ENCODE measurements at regions not wholly inside any gene's neighbourhood (a gene's known extent, or its start where the extent isn't known, plus 50 kb on each side); places are given as distances from the start of the nearest gene placed in this dataset.

GRCh38 chr1:94646141-94646643, 104.6 kb upstream of the F3 start:
- Histone ChIP-seq H3K27ac (ENCODE audit: low read length) (no peak overlapping the region), H3K27me3 (ENCODE audit: control insufficient read depth in 1 of 2, insufficient read depth in 2 of 2, low read length in 2 of 2) (no peaks in the 10 kb centered on the region), H3K9me3 (ENCODE audit: control insufficient read depth in 2 of 2, low read length in 2 of 2) (no peaks in the 10 kb centered on the region), H3K4me3 (ENCODE audit: low read length in 2 of 2) (no peak overlapping the region), H3K9ac (ENCODE audit: low read length in 2 of 2) (no peak overlapping the region), H3K36me3 (ENCODE audit: control insufficient read depth in 2 of 2, insufficient read depth in 2 of 2, low read length in 2 of 2) (no peaks in the 10 kb centered on the region), H3K4me1 (ENCODE audit: control insufficient read depth, insufficient read depth, low read length) (peaks cover 7% of the 10 kb centered on the region)

DNA sequence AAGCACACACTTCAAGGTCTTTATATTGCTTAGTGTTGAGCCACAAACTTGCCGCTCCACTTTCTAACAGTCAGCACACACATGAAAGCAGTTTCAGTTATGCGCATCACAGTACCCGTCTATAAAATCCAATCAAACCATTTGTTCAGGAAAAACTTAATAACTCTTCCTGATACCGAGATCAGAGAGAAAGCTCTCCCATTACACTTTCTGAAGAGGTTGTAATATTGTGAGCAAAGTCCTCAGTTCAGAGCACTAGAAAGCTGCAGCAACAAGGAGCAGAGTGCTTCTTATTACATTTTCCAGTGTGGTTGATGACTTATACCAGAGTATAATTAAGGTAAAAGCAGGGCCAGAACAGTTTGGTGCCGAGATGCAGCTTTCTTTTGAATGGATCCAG, 102.8 kb upstream of the F3 start:
- Histone ChIP-seq H3K9ac (ENCODE audit: low read length in 2 of 2) (no peak overlapping the region), H3K36me3 (ENCODE audit: control insufficient read depth in 2 of 2, insufficient read depth in 2 of 2, low read length in 2 of 2) (no peaks in the 10 kb centered on the region), H3K27ac (ENCODE audit: low read length) (no peak overlapping the region), H3K9me3 (ENCODE audit: control insufficient read depth in 2 of 2, low read length in 2 of 2) (no peaks in the 10 kb centered on the region), H3K27me3 (ENCODE audit: control insufficient read depth in 1 of 2, insufficient read depth in 2 of 2, low read length in 2 of 2) (no peaks in the 10 kb centered on the region), H3K4me1 (ENCODE audit: control insufficient read depth, insufficient read depth, low read length) (peaks cover 7% of the 10 kb centered on the region), H3K4me3 (ENCODE audit: low read length in 2 of 2) (no peak overlapping the region)

GRCh38 chr1:94643819-94644218, 102.3 kb upstream of the F3 start:
- Histone ChIP-seq H3K36me3 (ENCODE audit: control insufficient read depth in 2 of 2, insufficient read depth in 2 of 2, low read length in 2 of 2) (no peaks in the 10 kb centered on the region), H3K9me3 (ENCODE audit: control insufficient read depth in 2 of 2, low read length in 2 of 2) (no peaks in the 10 kb centered on the region), H3K9ac (ENCODE audit: low read length in 2 of 2) (no peak overlapping the region), H3K4me1 (ENCODE audit: control insufficient read depth, insufficient read depth, low read length) (peaks cover 6% of the 10 kb centered on the region), H3K27me3 (ENCODE audit: control insufficient read depth in 1 of 2, insufficient read depth in 2 of 2, low read length in 2 of 2) (no peaks in the 10 kb centered on the region), H3K4me3 (ENCODE audit: low read length in 2 of 2) (no peak overlapping the region), H3K27ac (ENCODE audit: low read length) (no peak overlapping the region)

DNA sequence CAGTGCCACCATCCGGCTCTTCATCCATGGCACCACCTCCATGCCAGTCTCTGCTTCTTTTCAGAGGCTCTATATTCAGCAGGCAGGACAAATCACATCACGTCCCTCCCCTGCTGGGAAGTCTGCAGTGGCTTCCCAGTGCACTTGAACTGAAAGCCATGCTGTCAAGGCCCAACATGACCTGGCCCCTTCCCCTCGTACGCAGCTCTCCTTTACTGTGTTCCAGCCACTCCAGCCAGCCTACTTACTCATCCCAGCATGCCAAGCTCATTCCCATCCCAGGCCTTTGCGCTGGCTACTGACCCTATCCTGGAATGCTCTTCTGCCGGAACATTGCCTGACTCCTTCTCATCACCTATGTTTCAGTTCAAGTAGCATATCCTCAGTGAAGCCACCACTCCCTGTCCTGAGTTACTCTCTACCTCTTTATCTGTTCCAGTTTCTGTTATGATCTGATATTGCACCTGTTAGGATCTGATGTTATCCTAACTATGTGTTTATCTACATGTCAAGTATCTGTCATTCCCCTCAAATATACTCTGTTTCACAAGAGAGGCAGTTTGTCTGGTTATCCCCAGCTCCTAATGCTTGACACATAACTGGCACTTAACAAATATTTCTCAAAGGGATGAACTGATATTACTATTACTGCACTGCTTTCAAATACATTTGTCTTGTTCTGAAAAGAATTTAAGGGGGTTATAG, 101.2 kb upstream of the F3 start:
- Histone ChIP-seq H3K9me3 (ENCODE audit: control insufficient read depth in 2 of 2, low read length in 2 of 2) (no peaks in the 10 kb centered on the region), H3K27me3 (ENCODE audit: control insufficient read depth in 1 of 2, insufficient read depth in 2 of 2, low read length in 2 of 2) (no peaks in the 10 kb centered on the region), H3K4me3 (ENCODE audit: low read length in 2 of 2) (no peak overlapping the region), H3K27ac (ENCODE audit: low read length) (no peak overlapping the region), H3K4me1 (ENCODE audit: control insufficient read depth, insufficient read depth, low read length) (no peaks in the 10 kb centered on the region), H3K36me3 (ENCODE audit: control insufficient read depth in 2 of 2, insufficient read depth in 2 of 2, low read length in 2 of 2) (no peaks in the 10 kb centered on the region), H3K9ac (ENCODE audit: low read length in 2 of 2) (no peak overlapping the region)

- H3K4me3 ChIP-seq (ENCODE audit: low read length in 2 of 2), result no peak overlapping the region
- H3K27me3 ChIP-seq (ENCODE audit: control insufficient read depth in 1 of 2, insufficient read depth in 2 of 2, low read length in 2 of 2), result no peaks in the 10 kb centered on the region
- H3K9me3 ChIP-seq (ENCODE audit: control insufficient read depth in 2 of 2, low read length in 2 of 2), result no peaks in the 10 kb centered on the region
- no peaks in the 10 kb centered on the region for H3K4me1 ChIP-seq (ENCODE audit: control insufficient read depth, insufficient read depth, low read length)
- H3K9ac ChIP-seq (ENCODE audit: low read length in 2 of 2), result no peak overlapping the region
- no peak overlapping the region for H3K27ac ChIP-seq (ENCODE audit: low read length)
- H3K36me3 ChIP-seq (ENCODE audit: control insufficient read depth in 2 of 2, insufficient read depth in 2 of 2, low read length in 2 of 2), result no peaks in the 10 kb centered on the region
Observed at GRCh38 chr1:94641990-94642389, 100.4 kb upstream of the F3 start.

- Histone ChIP-seq H3K27me3 (ENCODE audit: control insufficient read depth in 1 of 2, insufficient read depth in 2 of 2, low read length in 2 of 2) (no peaks in the 10 kb centered on the region), H3K27ac (ENCODE audit: low read length) (no peak overlapping the region), H3K9me3 (ENCODE audit: control insufficient read depth in 2 of 2, low read length in 2 of 2) (no peaks in the 10 kb centered on the region), H3K9ac (ENCODE audit: low read length in 2 of 2) (no peak overlapping the region), H3K36me3 (ENCODE audit: control insufficient read depth in 2 of 2, insufficient read depth in 2 of 2, low read length in 2 of 2) (no peaks in the 10 kb centered on the region), H3K4me1 (ENCODE audit: control insufficient read depth, insufficient read depth, low read length) (no peaks in the 10 kb centered on the region), H3K4me3 (ENCODE audit: low read length in 2 of 2) (no peak overlapping the region)
Observed at GRCh38 chr1:94640125-94640524, 98.6 kb upstream of the F3 start.

DNA sequence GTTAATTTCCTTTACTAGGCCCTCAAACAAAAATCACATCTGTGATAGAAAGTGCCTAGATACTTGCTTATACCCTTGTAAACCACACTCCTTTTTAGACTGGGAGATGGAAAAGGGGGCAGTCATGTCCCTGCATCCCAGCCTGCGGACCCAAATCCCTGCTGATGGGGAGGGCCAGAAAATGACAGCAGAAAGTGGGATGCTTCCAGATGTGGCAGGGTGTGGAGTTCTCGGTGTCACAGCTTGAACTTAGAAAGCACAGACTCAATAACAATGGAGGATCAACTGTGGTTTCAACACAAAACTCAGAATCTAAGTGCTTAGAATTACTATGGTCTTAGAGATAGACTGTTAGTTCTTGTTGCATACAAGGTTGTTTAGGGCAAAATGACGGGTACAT, 95.6 kb upstream of the F3 start:
- H3K27ac ChIP-seq (ENCODE audit: low read length), result no peak overlapping the region
- H3K4me3 ChIP-seq (ENCODE audit: low read length in 2 of 2), result no peak overlapping the region
- H3K36me3 ChIP-seq (ENCODE audit: control insufficient read depth in 2 of 2, insufficient read depth in 2 of 2, low read length in 2 of 2), result no peaks in the 10 kb centered on the region
- H3K27me3 ChIP-seq (ENCODE audit: control insufficient read depth in 1 of 2, insufficient read depth in 2 of 2, low read length in 2 of 2), result no peaks in the 10 kb centered on the region
- H3K4me1 ChIP-seq (ENCODE audit: control insufficient read depth, insufficient read depth, low read length), result no peaks in the 10 kb centered on the region
- no peak overlapping the region for H3K9ac ChIP-seq (ENCODE audit: low read length in 2 of 2)
- H3K9me3 ChIP-seq (ENCODE audit: control insufficient read depth in 2 of 2, low read length in 2 of 2), result no peaks in the 10 kb centered on the region

- H3K27ac ChIP-seq (ENCODE audit: low read length), result no peak overlapping the region
- H3K9me3 ChIP-seq (ENCODE audit: control insufficient read depth in 2 of 2, low read length in 2 of 2), result no peaks in the 10 kb centered on the region
- no peaks in the 10 kb centered on the region for H3K4me1 ChIP-seq (ENCODE audit: control insufficient read depth, insufficient read depth, low read length)
- H3K4me3 ChIP-seq (ENCODE audit: low read length in 2 of 2), result no peak overlapping the region
- no peaks in the 10 kb centered on the region for H3K27me3 ChIP-seq (ENCODE audit: control insufficient read depth in 1 of 2, insufficient read depth in 2 of 2, low read length in 2 of 2)
- H3K36me3 ChIP-seq (ENCODE audit: control insufficient read depth in 2 of 2, insufficient read depth in 2 of 2, low read length in 2 of 2), result no peaks in the 10 kb centered on the region
- H3K9ac ChIP-seq (ENCODE audit: low read length in 2 of 2), result no peak overlapping the region
Observed at GRCh38 chr1:94636624-94637023, 95.1 kb upstream of the F3 start.

- Histone ChIP-seq H3K4me3 (ENCODE audit: low read length in 2 of 2) (no peak overlapping the region), H3K27ac (ENCODE audit: low read length) (no peak overlapping the region), H3K9ac (ENCODE audit: low read length in 2 of 2) (no peak overlapping the region), H3K27me3 (ENCODE audit: control insufficient read depth in 1 of 2, insufficient read depth in 2 of 2, low read length in 2 of 2) (no peaks in the 10 kb centered on the region), H3K4me1 (ENCODE audit: control insufficient read depth, insufficient read depth, low read length) (no peaks in the 10 kb centered on the region), H3K9me3 (ENCODE audit: control insufficient read depth in 2 of 2, low read length in 2 of 2) (no peaks in the 10 kb centered on the region), H3K36me3 (ENCODE audit: control insufficient read depth in 2 of 2, insufficient read depth in 2 of 2, low read length in 2 of 2) (no peaks in the 10 kb centered on the region)
Observed at GRCh38 chr1:94636100-94636499, 94.5 kb upstream of the F3 start.

GRCh38 chr1:94634977-94635416, 93.4 kb upstream of the F3 start:
- H3K27me3 ChIP-seq (ENCODE audit: control insufficient read depth in 1 of 2, insufficient read depth in 2 of 2, low read length in 2 of 2), result no peaks in the 10 kb centered on the region
- H3K36me3 ChIP-seq (ENCODE audit: control insufficient read depth in 2 of 2, insufficient read depth in 2 of 2, low read length in 2 of 2), result no peaks in the 10 kb centered on the region
- no peaks in the 10 kb centered on the region for H3K4me1 ChIP-seq (ENCODE audit: control insufficient read depth, insufficient read depth, low read length)
- no peak overlapping the region for H3K9ac ChIP-seq (ENCODE audit: low read length in 2 of 2)
- H3K9me3 ChIP-seq (ENCODE audit: control insufficient read depth in 2 of 2, low read length in 2 of 2), result no peaks in the 10 kb centered on the region
- no peak overlapping the region for H3K27ac ChIP-seq (ENCODE audit: low read length)
- H3K4me3 ChIP-seq (ENCODE audit: low read length in 2 of 2), result no peak overlapping the region

- no peaks in the 10 kb centered on the region for H3K4me1 ChIP-seq (ENCODE audit: control insufficient read depth, insufficient read depth, low read length)
- no peak overlapping the region for H3K4me3 ChIP-seq (ENCODE audit: low read length in 2 of 2)
- H3K27ac ChIP-seq (ENCODE audit: low read length), result no peak overlapping the region
- H3K9me3 ChIP-seq (ENCODE audit: control insufficient read depth in 2 of 2, low read length in 2 of 2), result no peaks in the 10 kb centered on the region
- no peaks in the 10 kb centered on the region for H3K27me3 ChIP-seq (ENCODE audit: control insufficient read depth in 1 of 2, insufficient read depth in 2 of 2, low read length in 2 of 2)
- no peak overlapping the region for H3K9ac ChIP-seq (ENCODE audit: low read length in 2 of 2)
- H3K36me3 ChIP-seq (ENCODE audit: control insufficient read depth in 2 of 2, insufficient read depth in 2 of 2, low read length in 2 of 2), result no peaks in the 10 kb centered on the region
Observed at GRCh38 chr1:94633051-94633450, 91.5 kb upstream of the F3 start.

All from stomach smooth muscle (tissue), 2 donors.